Type B pancreatic cell (in vitro differentiated cells): ENCODE measurements at regions not wholly inside any gene's neighbourhood (a gene's known extent, or its start where the extent isn't known, plus 50 kb on each side); places are given as distances from the start of the nearest gene placed in this dataset.
"Not testable (repeated sequence)": the region's sequence is repeated elsewhere in the genome, so short reads cannot be mapped to it uniquely, and the experiment has no call there.

Experiments
- DNase-seq: peaks from one replicate; pipeline ENCODE4 v3.0.0; 2021; ENCODE audit warnings: mixed read lengths; ENCODE audit not compliant: unreplicated experiment; ENCODE audit errors: extremely low spot score
- H3K27ac Mint-ChIP-seq: 2 replicates; pipeline ENCODE4 v1.8.0; 2021; ENCODE audit warnings: mild to moderate bottlenecking, mixed read lengths
- H3K27me3 Mint-ChIP-seq: 2 replicates; pipeline ENCODE4 v1.8.0; 2021; ENCODE audit warnings: mixed read lengths
- H3K36me3 Mint-ChIP-seq: 2 replicates; pipeline ENCODE4 v1.8.0; 2021; ENCODE audit warnings: mixed read lengths
- H3K4me1 Mint-ChIP-seq: one replicate; pipeline ENCODE4 v1.8.0; 2021; ENCODE audit warnings: mixed read lengths; ENCODE audit not compliant: unreplicated experiment
- H3K4me3 Mint-ChIP-seq: 2 replicates; pipeline ENCODE4 v1.8.0; 2021; ENCODE audit warnings: mild to moderate bottlenecking, mixed read lengths
- H3K9me3 Mint-ChIP-seq: 2 replicates; pipeline ENCODE4 v1.8.0; 2021; ENCODE audit warnings: mixed read lengths
- CTCF ChIP-seq: fragments of 200-600 bp; sonication (generic); conservative IDR thresholded peaks from 2 replicates; pipeline ENCODE4 v1.5.0; 2021; ENCODE audit warnings: antibody characterized with exemption, mild to moderate bottlenecking

- no peak for DNase-seq
- H3K27ac Mint-ChIP-seq, result no peak overlapping the region
- no peaks in the 10 kb centered on the region for H3K4me1 Mint-ChIP-seq
- no peak overlapping the region for H3K4me3 Mint-ChIP-seq
- no peak for TF ChIP-seq CTCF
- no peaks in the 10 kb centered on the region for H3K27me3 Mint-ChIP-seq
- H3K36me3 Mint-ChIP-seq, result no peaks in the 10 kb centered on the region
- H3K9me3 Mint-ChIP-seq, result peaks cover 13% of the 10 kb centered on the region
Measured at GRCh38 chr5:67935908-67936566, 279.5 kb upstream of the PIK3R1 start.

- H3K27ac Mint-ChIP-seq, result no peak overlapping the region
- H3K36me3 Mint-ChIP-seq, result no peaks in the 10 kb centered on the region
- no peak for DNase-seq
- no peaks in the 10 kb centered on the region for H3K4me1 Mint-ChIP-seq
- no peak for TF ChIP-seq CTCF
- H3K4me3 Mint-ChIP-seq, result no peak overlapping the region
- no peaks in the 10 kb centered on the region for H3K27me3 Mint-ChIP-seq
- H3K9me3 Mint-ChIP-seq, result peaks cover 13% of the 10 kb centered on the region
Measured at GRCh38 chr5:67934976-67935375, 280.6 kb upstream of the PIK3R1 start.

DNA sequence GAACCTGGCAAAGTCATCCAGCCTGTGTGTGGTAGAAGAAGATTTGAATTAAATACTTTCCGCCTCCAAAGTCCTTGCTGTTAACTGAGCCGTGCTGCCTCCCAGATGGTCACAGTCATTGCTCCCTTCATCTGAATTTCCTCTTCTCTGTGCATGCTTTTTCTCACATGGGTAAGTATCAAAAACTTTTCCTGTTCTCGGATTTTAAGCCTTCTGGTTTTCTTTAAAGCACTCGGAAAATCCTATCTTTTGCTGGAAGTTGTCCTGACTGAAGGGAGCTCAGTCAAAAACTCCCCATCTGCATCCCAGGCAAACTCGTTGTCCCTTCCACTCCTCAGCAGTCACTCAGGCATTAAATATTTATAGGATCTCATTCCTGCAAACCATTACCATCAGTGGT lies 290.0 kb upstream of the PIK3R1 start:
- Mint-ChIP-seq H3K27ac (no peak overlapping the region), H3K27me3 (no peaks in the 10 kb centered on the region)
- TF ChIP-seq CTCF, result no peak

DNA sequence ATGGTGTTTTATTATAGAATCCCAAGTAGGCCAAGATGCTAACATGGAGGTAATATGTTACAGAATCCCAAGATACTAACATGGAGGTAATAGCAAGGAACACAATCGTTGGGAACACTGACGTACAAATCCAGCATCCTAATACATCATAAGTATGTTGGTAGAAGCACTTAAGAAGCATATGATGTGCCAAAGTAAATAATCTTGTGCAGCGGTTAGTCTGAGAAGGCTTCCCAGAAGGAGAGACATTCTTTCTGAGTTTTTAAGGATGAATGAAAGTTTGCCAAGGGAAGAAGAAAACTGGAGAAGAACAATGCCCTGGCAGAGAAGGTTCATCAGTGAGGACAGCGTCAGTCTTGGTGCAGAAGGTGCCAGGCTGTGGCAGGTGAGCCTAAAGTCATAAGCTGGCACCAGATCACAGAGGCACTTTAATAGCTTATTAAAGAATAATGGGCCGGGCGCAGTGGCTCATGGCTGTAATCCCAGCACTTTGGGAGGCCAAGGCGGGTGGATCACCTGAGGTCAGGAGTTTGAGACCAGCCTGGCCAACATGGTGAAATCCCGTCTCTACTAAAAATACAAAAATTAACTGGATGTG lies 294.5 kb upstream of the PIK3R1 start:
- Mint-ChIP-seq H3K4me1 (peaks cover 4% of the 10 kb centered on the region), H3K27ac (no peak overlapping the region), H3K9me3 (no peaks in the 10 kb centered on the region), H3K4me3 (no peak overlapping the region), H3K36me3 (no peaks in the 10 kb centered on the region), H3K27me3 (no peaks in the 10 kb centered on the region)
- DNase-seq, result no peak
- TF ChIP-seq CTCF, result no peak

More for the DNA sequence above, 290.0 kb upstream of the PIK3R1 start:
- no peak overlapping the region for H3K4me3 Mint-ChIP-seq
- H3K36me3 Mint-ChIP-seq, result no peaks in the 10 kb centered on the region
- DNase-seq, result no peak
- H3K4me1 Mint-ChIP-seq, result peaks cover 4% of the 10 kb centered on the region
- H3K9me3 Mint-ChIP-seq, result no peaks in the 10 kb centered on the region

DNA sequence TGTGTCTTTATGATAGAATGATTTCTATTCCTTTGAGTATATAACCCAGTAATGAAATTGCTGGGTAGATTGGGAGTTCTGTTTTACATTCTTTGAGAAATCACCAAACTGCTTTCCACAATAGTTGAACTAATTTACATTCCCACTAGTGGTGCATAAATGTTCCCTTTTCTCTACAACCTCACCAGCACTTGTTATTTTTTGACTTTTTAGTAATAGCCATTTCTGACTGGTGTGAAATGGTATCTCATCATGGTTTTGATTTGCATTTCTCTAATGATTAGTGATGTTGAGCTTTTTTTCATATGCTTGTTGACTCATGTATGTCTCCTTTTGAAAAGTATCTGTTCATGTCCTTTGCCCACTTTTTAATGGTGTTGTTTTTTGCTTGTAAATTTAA lies 296.0 kb upstream of the PIK3R1 start:
- not testable (repeated sequence) for DNase-seq, H3K4me3 Mint-ChIP-seq, H3K9me3 Mint-ChIP-seq, H3K27me3 Mint-ChIP-seq, H3K36me3 Mint-ChIP-seq, H3K27ac Mint-ChIP-seq
- peaks cover 12% of the 10 kb centered on the region for H3K4me1 Mint-ChIP-seq

GRCh38 chr5:67917561-67917960 lies 298.0 kb upstream of the PIK3R1 start:
- Mint-ChIP-seq H3K27ac (no peak overlapping the region), H3K4me1 (peaks cover 8% of the 10 kb centered on the region), H3K9me3 (no peaks in the 10 kb centered on the region), H3K36me3 (no peaks in the 10 kb centered on the region), H3K27me3 (no peaks in the 10 kb centered on the region), H3K4me3 (no peak overlapping the region)
- TF ChIP-seq CTCF, result no peak
- no peak for DNase-seq
